H4 (cell line): ENCODE measurements at regions not wholly inside any gene's neighbourhood (a gene's known extent, or its start where the extent isn't known, plus 50 kb on each side); places are given as distances from the start of the nearest gene placed in this dataset.

Experiments
- DNase-seq: peaks from one replicate; pipeline ENCODE4 v3.0.0-alpha.2; 2015; ENCODE audit warnings: low spot score

- no peak for DNase-seq
Observed at GRCh38 chr2:19235308-19235707, 123.1 kb downstream of the OSR1 start.

GRCh38 chr2:19232312-19232711 is 126.1 kb downstream of the OSR1 start:
- no peak for DNase-seq

GRCh38 chr2:19231625-19232024 is 126.8 kb downstream of the OSR1 start:
- DNase-seq, result no peak

GRCh38 chr2:19230626-19231025 is 127.8 kb downstream of the OSR1 start:
- no peak for DNase-seq

- DNase-seq, result no peak
Observed at GRCh38 chr2:19228715-19229114, 129.7 kb downstream of the OSR1 start.

GRCh38 chr2:19228181-19228593 is 130.2 kb downstream of the OSR1 start:
- DNase-seq, result no peak

- DNase-seq, result no peak
Observed at GRCh38 chr2:19226871-19227270, 131.6 kb downstream of the OSR1 start.

- DNase-seq, result no peak
Observed at GRCh38 chr2:19226386-19226785, 132.0 kb downstream of the OSR1 start.

- DNase-seq, result no peak
Observed at GRCh38 chr2:19225931-19226330, 132.5 kb downstream of the OSR1 start.

- no peak for DNase-seq
Observed at GRCh38 chr2:19225126-19225525, 133.3 kb downstream of the OSR1 start.

- DNase-seq, result no peak
Observed at GRCh38 chr2:19224486-19224885, 133.9 kb downstream of the OSR1 start.

- no peak for DNase-seq
Observed at GRCh38 chr2:19224011-19224410, 134.4 kb downstream of the OSR1 start.

- DNase-seq, result no peak
Observed at GRCh38 chr2:19219060-19219459, 139.4 kb downstream of the OSR1 start.

- no peak for DNase-seq
Observed at GRCh38 chr2:19218166-19218565, 140.3 kb downstream of the OSR1 start.

GRCh38 chr2:19216676-19217602 is 141.5 kb downstream of the OSR1 start:
- no peak for DNase-seq

GRCh38 chr2:19216238-19216637 is 142.2 kb downstream of the OSR1 start:
- no peak for DNase-seq

- no peak for DNase-seq
Observed at GRCh38 chr2:19214682-19215391, 143.6 kb downstream of the OSR1 start.

GRCh38 chr2:19209575-19210341 is 148.7 kb downstream of the OSR1 start:
- DNase-seq, result no peak

- no peak for DNase-seq
Observed at GRCh38 chr2:19208479-19209199, 149.8 kb downstream of the OSR1 start.

GRCh38 chr2:19207452-19207851 is 151.0 kb downstream of the OSR1 start:
- DNase-seq, result no peak

- no peak for DNase-seq
Observed at GRCh38 chr2:19205983-19206533, 152.4 kb downstream of the OSR1 start.
